VCaP (cell line): ENCODE measurements at regions not wholly inside any gene's neighbourhood (a gene's known extent, or its start where the extent isn't known, plus 50 kb on each side); places are given as distances from the start of the nearest gene placed in this dataset.
"Not testable (repeated sequence)": the region's sequence is repeated elsewhere in the genome, so short reads cannot be mapped to it uniquely, and the experiment has no call there.

Source experiments
- H3K27ac ChIP-seq: fragments of 450-650 bp; 2 replicates; pipeline ENCODE4 v1.5.1; 2017
- CTCF ChIP-seq: fragments of 450-650 bp; conservative IDR thresholded peaks from 2 replicates; pipeline ENCODE4 v1.5.1; 2017; ENCODE audit warnings: mild to moderate bottlenecking, moderate library complexity

DNA sequence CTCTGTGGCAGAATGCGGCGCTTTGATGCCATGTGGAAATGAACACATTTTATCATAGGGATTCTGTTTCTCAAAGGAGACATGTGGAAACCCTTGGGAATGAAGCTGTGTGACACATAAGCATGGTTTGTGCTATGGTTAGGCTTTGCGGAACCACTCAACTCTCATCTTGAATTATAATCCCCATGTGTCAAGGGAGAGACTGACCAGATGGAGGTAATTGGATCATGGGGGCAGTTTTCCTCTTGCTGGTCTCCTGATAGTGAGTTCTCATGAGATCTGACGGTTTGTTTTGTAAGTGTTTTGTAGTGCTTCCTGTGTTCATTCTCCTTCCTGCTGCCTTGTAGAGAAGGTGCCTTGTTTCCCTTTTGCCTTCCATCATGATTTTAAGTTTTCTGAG lies 1109.2 kb upstream of the ALCAM start:
- H3K27ac ChIP-seq = no peak overlapping the region
- TF ChIP-seq CTCF = no peak

- no peak overlapping the region for H3K27ac ChIP-seq
- no peak for TF ChIP-seq CTCF
These were observed 1103.2 kb upstream of the ALCAM start for GRCh38 chr3:104263477-104263876.

DNA sequence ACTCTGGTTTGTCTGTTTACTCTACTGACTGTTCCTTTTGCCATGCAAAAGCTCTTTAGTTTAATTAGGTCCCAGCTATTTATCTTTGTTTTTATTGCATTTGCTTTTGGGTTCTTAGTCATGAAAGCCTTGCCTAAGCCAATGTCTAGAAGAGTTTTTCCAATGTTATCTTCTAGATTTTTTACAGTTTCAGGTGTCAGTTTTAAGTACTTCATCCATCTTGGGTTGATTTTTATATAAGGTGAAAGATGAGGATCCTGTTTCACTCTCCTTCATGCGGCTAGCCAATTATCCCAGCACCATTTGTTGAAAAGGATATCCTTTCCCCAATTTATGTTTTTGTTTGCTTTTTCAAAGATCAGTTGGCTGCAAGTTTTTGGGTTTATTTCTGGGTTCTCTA lies 1100.5 kb upstream of the ALCAM start:
- not testable (repeated sequence) for H3K27ac ChIP-seq

DNA sequence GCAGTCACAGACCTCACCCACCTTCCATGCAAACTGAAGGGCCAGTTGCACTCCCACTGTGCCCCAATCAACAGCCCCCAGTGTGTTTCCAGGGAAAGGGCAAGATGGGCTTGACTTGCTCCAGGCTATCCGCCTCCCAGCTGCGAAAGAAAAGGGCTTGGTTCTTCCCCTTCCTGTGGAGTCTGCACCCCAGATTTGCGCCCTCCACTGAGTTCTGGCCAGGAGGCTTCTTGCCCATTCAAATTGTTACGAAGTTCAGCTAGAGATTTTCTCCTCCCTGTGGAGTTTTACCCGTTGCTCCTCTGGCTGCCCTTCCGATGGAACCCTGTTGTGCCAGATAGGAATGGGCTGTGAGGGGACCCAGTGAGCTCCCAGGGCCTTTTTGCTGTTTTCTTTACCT lies 1096.9 kb upstream of the ALCAM start:
- H3K27ac ChIP-seq = no peak overlapping the region
- no peak for TF ChIP-seq CTCF

GRCh38 chr3:104273046-104273649 lies 1093.6 kb upstream of the ALCAM start:
- peak; percentile 74 for TF ChIP-seq CTCF
- H3K27ac ChIP-seq = no peak overlapping the region

DNA sequence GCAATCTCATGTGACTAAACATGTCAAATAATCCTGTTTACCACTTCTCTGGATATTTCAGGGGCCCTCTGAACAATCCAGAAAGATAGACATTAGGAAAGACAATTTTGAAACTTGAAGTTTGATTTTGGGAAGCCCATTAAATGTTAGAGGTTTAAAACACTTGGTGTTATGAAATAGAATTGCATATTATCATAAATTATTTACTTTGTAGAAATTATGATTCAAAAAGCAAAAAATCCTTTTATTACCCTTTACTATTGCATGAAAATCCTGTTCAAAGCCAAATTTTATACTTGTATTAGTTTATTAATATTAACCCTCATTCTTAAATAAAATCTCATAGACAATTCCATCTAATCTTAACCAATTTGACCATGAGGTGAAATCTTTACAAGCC lies 1091.5 kb upstream of the ALCAM start:
- no peak for TF ChIP-seq CTCF
- no peak overlapping the region for H3K27ac ChIP-seq

- no peak overlapping the region for H3K27ac ChIP-seq
These were observed 1087.1 kb upstream of the ALCAM start for GRCh38 chr3:104279617-104280016.

GRCh38 chr3:104281713-104282112 lies 1085.0 kb upstream of the ALCAM start:
- no peak for TF ChIP-seq CTCF
- H3K27ac ChIP-seq = no peak overlapping the region

More at GRCh38 chr3:104279617-104280016, 1087.1 kb upstream of the ALCAM start:
- no peak for TF ChIP-seq CTCF
